Hepatocyte (in vitro differentiated cells): ENCODE measurements at regions not wholly inside any gene's neighbourhood (a gene's known extent, or its start where the extent isn't known, plus 50 kb on each side); places are given as distances from the start of the nearest gene placed in this dataset.

Experiments
- DNase-seq: peaks from one replicate; pipeline ENCODE4 v3.0.0-alpha.2; 2016; ENCODE audit warnings: low spot score
- H2AFZ ChIP-seq: fragments of 200-600 bp; sonication (generic); 2 replicates; pipeline ENCODE4 v1.6.0; 2016; ENCODE audit warnings: antibody characterized with exemption, mild to moderate bottlenecking
- H3K27ac ChIP-seq: fragments of 200-600 bp; sonication (generic); 2 replicates; pipeline ENCODE4 v1.5.1; 2016; ENCODE audit warnings: mild to moderate bottlenecking
- H3K27me3 ChIP-seq: fragments of 200-600 bp; sonication (generic); 2 replicates; pipeline ENCODE4 v1.6.1; 2016
- H3K36me3 ChIP-seq: fragments of 200-600 bp; sonication (generic); replicated peaks from 2 replicates; pipeline ENCODE4 v1.5.1; 2016; ENCODE audit warnings: low read depth; ENCODE audit not compliant: insufficient read depth
- H3K4me1 ChIP-seq: fragments of 200-600 bp; sonication (generic); 2 replicates; pipeline ENCODE4 v1.5.1; 2016; ENCODE audit warnings: mild to moderate bottlenecking, moderate library complexity; ENCODE audit not compliant: insufficient read depth
- H3K4me2 ChIP-seq: fragments of 200-600 bp; sonication (generic); 2 replicates; pipeline ENCODE4 v1.6.0; 2016
- H3K4me3 ChIP-seq: fragments of 200-600 bp; sonication (generic); 2 replicates; pipeline ENCODE4 v1.5.1; 2016; ENCODE audit warnings: mild to moderate bottlenecking
- H3K79me2 ChIP-seq: fragments of 200-600 bp; sonication (generic); 2 replicates; pipeline ENCODE4 v1.6.0; 2017; ENCODE audit warnings: mild to moderate bottlenecking
- H3K9me2 ChIP-seq: fragments of 200-600 bp; sonication (generic); replicated peaks from 2 replicates; pipeline ENCODE4 v1.6.0; 2017; ENCODE audit warnings: mild to moderate bottlenecking; ENCODE audit not compliant: insufficient read depth
- H3K9me3 ChIP-seq: fragments of 200-600 bp; sonication (generic); 2 replicates; pipeline ENCODE4 v1.5.1; 2016; ENCODE audit warnings: low read depth, mild to moderate bottlenecking
- H4K20me1 ChIP-seq: fragments of 200-600 bp; sonication (generic); 2 replicates; pipeline ENCODE4 v1.6.0; 2016; ENCODE audit warnings: mild to moderate bottlenecking; ENCODE audit not compliant: insufficient read depth, poor library complexity, severe bottlenecking
- CTCF ChIP-seq: fragments of 200-600 bp; sonication (generic); IDR thresholded peaks from 2 replicates; pipeline ENCODE4 v1.5.1; 2016; ENCODE audit warnings: antibody characterized with exemption, mild to moderate bottlenecking; ENCODE audit not compliant: poor library complexity
- EZH2 ChIP-seq: fragments of 200-600 bp; sonication (generic); IDR thresholded peaks from 2 replicates; pipeline ENCODE4 v1.6.1; 2016; ENCODE audit warnings: antibody characterized with exemption, mild to moderate bottlenecking, borderline replicate concordance
- EZH2phosphoT487 ChIP-seq: fragments of 200-600 bp; sonication (generic); IDR thresholded peaks from one replicate; pipeline ENCODE4 v1.6.1; 2018; ENCODE audit warnings: antibody characterized with exemption, mild to moderate bottlenecking, low read depth, moderate library complexity; ENCODE audit not compliant: unreplicated experiment, severe bottlenecking
- WGBS: methylation state at CpG from one replicate; pipeline ENCODE4 v1.1.6; 2016; ENCODE audit warnings: low lambda C conversion rate; ENCODE audit errors: missing lambda C conversion rate; 5-methylcytosine and 5-hydroxymethylcytosine counted together

DNA sequence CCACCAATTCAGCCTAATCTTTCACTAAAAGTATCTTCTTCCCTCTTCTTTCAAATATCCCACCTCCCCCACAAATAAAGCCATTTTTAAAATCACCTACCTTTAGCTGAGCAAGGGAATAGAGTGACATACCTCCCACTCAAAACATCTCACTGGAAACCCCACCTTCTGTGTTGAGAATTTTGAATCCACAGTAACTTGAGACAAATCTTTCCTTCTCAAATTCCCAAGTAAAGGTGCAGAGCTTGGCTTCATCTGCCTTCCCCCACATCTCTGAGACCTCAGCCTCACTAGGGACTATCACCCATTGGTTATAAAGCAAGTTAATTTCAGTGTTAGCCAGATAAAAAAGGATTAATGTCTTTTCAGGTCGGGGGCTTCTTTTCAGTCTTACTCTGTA lies 180.4 kb downstream of the INO80D start:
- no peak for TF ChIP-seq EZH2phosphoT487
- no peak for TF ChIP-seq CTCF
- TF ChIP-seq EZH2: no peak
- Histone ChIP-seq H2AFZ (no peak overlapping the region), H3K9me3 (no peaks in the 10 kb centered on the region), H3K27me3 (no peaks in the 10 kb centered on the region), H3K4me2 (no peak overlapping the region), H3K36me3 (no peaks in the 10 kb centered on the region), H3K4me1 (peaks cover 28% of the 10 kb centered on the region), H3K4me3 (no peak overlapping the region), H3K79me2 (no peaks in the 10 kb centered on the region), H3K27ac (no peak overlapping the region), H4K20me1 (no peaks in the 10 kb centered on the region), H3K9me2 (no peaks in the 10 kb centered on the region)
- no peak for DNase-seq
- 77% methylated on average over 1 of the region's 1 CpG for WGBS

- Histone ChIP-seq H3K36me3 (no peaks in the 10 kb centered on the region), H4K20me1 (no peaks in the 10 kb centered on the region), H3K9me3 (no peaks in the 10 kb centered on the region), H3K79me2 (no peaks in the 10 kb centered on the region), H2AFZ (no peak overlapping the region), H3K4me1 (peaks cover 28% of the 10 kb centered on the region), H3K4me3 (no peak overlapping the region), H3K4me2 (no peak overlapping the region), H3K9me2 (no peaks in the 10 kb centered on the region), H3K27me3 (no peaks in the 10 kb centered on the region), H3K27ac (no peak overlapping the region)
- no peak for DNase-seq
- TF ChIP-seq CTCF (no peak), EZH2phosphoT487 (no peak), EZH2 (no peak)
- 95% methylated on average over 2 of the region's 2 CpGs for WGBS
These were observed 181.1 kb downstream of the INO80D start for GRCh38 chr2:205904873-205905272.

GRCh38 chr2:205903549-205904129 lies 182.3 kb downstream of the INO80D start:
- H3K9me2 ChIP-seq: no peaks in the 10 kb centered on the region
- 53% methylated on average over 10 of the region's 10 CpGs for WGBS
- H3K27me3 ChIP-seq: no peaks in the 10 kb centered on the region
- no peak overlapping the region for H3K4me3 ChIP-seq
- peak; percentile 59 for DNase-seq
- no peaks in the 10 kb centered on the region for H3K9me3 ChIP-seq
- H3K36me3 ChIP-seq: no peaks in the 10 kb centered on the region
- no peaks in the 10 kb centered on the region for H4K20me1 ChIP-seq
- TF ChIP-seq EZH2phosphoT487 (no peak), CTCF (peak; percentile 48)
- H3K27ac ChIP-seq: peak overlapping the region; percentile 84
- H3K79me2 ChIP-seq: no peaks in the 10 kb centered on the region
- no peak overlapping the region for H3K4me2 ChIP-seq
- H2AFZ ChIP-seq: no peak overlapping the region
- peaks cover 20% of the 10 kb centered on the region for H3K4me1 ChIP-seq

DNA sequence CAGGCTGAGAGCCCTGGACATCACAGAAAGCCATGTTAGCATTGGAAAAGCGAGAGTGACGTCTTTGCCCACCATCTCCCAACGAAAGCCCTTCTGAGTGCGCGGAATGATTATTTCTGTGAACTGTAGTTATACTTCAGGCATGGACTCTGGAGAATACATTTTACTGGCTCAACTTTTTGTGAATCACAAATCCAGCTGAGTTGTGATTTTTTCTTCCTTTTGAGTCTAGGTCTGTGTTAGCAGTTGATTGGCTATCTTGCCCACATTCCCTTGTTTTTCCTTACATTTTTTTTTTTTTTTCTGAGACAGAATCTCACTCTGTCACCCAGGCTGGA lies 183.1 kb downstream of the INO80D start:
- H3K79me2 ChIP-seq: no peaks in the 10 kb centered on the region
- H3K4me2 ChIP-seq: peak overlapping the region; percentile 49
- H3K27me3 ChIP-seq: no peaks in the 10 kb centered on the region
- peak overlapping the region; percentile 84 for H3K27ac ChIP-seq
- WGBS: 38% methylated on average over 5 of the region's 5 CpGs
- H2AFZ ChIP-seq: no peak overlapping the region
- H3K9me2 ChIP-seq: no peaks in the 10 kb centered on the region
- TF ChIP-seq EZH2phosphoT487: no peak
- no peak for TF ChIP-seq EZH2
- TF ChIP-seq CTCF: no peak
- H3K36me3 ChIP-seq: no peaks in the 10 kb centered on the region
- H3K9me3 ChIP-seq: no peaks in the 10 kb centered on the region
- H4K20me1 ChIP-seq: no peaks in the 10 kb centered on the region
- peaks cover 14% of the 10 kb centered on the region for H3K4me1 ChIP-seq
- no peak for DNase-seq
- no peak overlapping the region for H3K4me3 ChIP-seq
